Tibial nerve (tissue), 4 donors: ENCODE measurements at regions not wholly inside any gene's neighbourhood (a gene's known extent, or its start where the extent isn't known, plus 50 kb on each side); places are given as distances from the start of the nearest gene placed in this dataset.

Experiments
- DNase-seq, 2 donors: peaks; one replicate each; pipeline ENCODE4 v3.0.0-alpha.2; 2019; ENCODE audit warnings: low spot score in 2 of 2
- H3K27ac ChIP-seq, 4 donors: fragments of 200-600 bp; sonication (generic) in 3 of 4; one replicate each; pipeline ENCODE4 v1.5.1; 2017 to 2019; ENCODE audit warnings: mild to moderate bottlenecking in 1 of 4
- H3K27me3 ChIP-seq, 2 donors: fragments of 200-600 bp; sonication (generic) in 1 of 2; one replicate each; pipeline versions ENCODE4 v1.5.1 to v1.6.0; 2017 to 2019
- H3K36me3 ChIP-seq, 3 donors: fragments of 200-600 bp; sonication (generic); one replicate each; pipeline ENCODE4 v1.5.1; 2018 to 2019
- H3K4me1 ChIP-seq, 4 donors: fragments of 200-600 bp; sonication (generic) in 3 of 4; one replicate each; pipeline ENCODE4 v1.5.1; 2017 to 2019
- H3K4me3 ChIP-seq, 4 donors: fragments of 200-600 bp; sonication (generic) in 3 of 4; one replicate each; pipeline ENCODE4 v1.5.1; 2017 to 2019; ENCODE audit warnings: mild to moderate bottlenecking in 1 of 4, moderate library complexity in 1 of 4
- H3K9me3 ChIP-seq, 4 donors: fragments of 200-600 bp; sonication (generic) in 3 of 4; one replicate each; pipeline ENCODE4 v1.5.1; 2017 to 2019
- EP300 ChIP-seq, 2 donors: sonication (generic); formaldehyde crosslinking; IDR thresholded peaks; one replicate each; pipeline ENCODE4 v1.6.1; 2017; ENCODE audit warnings: antibody characterized with exemption in 2 of 2, mild to moderate bottlenecking in 1 of 2
- POLR2A ChIP-seq, 2 donors: fragments of 450-650 bp; IDR thresholded peaks; one replicate each; pipeline ENCODE4 v1.6.1; 2017; ENCODE audit warnings: antibody characterized with exemption in 2 of 2, mild to moderate bottlenecking in 2 of 2, moderate library complexity in 2 of 2
- WGBS, 2 donors: methylation state at CpG; one replicate each; pipeline ENCODE4 v1.1.5; 2018; 5-methylcytosine and 5-hydroxymethylcytosine counted together
- TF ChIP-seq, protein P1 (sequence below), 5 experiments: fragments of 200-600 bp in 3 of 5; fragments of 450-650 bp in 2 of 5; sonication (generic) in 3 of 5; IDR thresholded peaks; one replicate each; pipeline ENCODE4 v1.5.1; 2016 to 2019; ENCODE audit warnings: antibody characterized with exemption in 5 of 5, mild to moderate bottlenecking in 3 of 5, moderate library complexity in 2 of 5

DNA sequence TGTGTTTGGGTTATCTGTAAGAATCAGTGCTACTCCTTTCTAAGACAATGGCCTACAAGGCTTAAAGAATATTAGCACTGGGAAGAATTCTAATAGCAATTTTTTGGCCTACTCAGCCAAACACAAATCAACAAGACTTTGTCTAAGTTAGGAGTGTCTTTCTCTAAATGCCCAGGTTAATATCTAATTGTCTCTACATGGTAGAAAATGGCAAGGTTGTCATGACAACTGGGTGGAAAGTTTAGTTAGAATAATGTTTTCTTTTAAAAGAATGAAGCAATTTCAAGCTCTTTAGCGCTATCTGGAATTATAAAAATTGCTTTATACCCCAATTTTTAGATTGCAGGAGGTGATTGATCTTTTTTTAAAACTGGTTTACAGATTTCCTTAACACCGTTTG, 396.8 kb downstream of the TUSC7 start:
- WGBS, 2 donors, result 81 to 85% methylated on average over 2 of the region's 2 CpGs
- Histone ChIP-seq H3K4me3 (no peak overlapping the region), H3K4me1 (no peaks in the 10 kb centered on the region), H3K36me3 (no peaks in the 10 kb centered on the region), H3K27ac (no peak overlapping the region), H3K9me3 (peaks cover 0 to 8% (median 0%) of the 10 kb centered on the region in 4 donors), H3K27me3 (no peaks in the 10 kb centered on the region)
- TF ChIP-seq, protein P1, sequence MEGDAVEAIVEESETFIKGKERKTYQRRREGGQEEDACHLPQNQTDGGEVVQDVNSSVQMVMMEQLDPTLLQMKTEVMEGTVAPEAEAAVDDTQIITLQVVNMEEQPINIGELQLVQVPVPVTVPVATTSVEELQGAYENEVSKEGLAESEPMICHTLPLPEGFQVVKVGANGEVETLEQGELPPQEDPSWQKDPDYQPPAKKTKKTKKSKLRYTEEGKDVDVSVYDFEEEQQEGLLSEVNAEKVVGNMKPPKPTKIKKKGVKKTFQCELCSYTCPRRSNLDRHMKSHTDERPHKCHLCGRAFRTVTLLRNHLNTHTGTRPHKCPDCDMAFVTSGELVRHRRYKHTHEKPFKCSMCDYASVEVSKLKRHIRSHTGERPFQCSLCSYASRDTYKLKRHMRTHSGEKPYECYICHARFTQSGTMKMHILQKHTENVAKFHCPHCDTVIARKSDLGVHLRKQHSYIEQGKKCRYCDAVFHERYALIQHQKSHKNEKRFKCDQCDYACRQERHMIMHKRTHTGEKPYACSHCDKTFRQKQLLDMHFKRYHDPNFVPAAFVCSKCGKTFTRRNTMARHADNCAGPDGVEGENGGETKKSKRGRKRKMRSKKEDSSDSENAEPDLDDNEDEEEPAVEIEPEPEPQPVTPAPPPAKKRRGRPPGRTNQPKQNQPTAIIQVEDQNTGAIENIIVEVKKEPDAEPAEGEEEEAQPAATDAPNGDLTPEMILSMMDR (IDR thresholded peaks at IDR 0.05), result no peak
- TF ChIP-seq POLR2A (IDR thresholded peaks at IDR 0.05) (no peak), EP300 (IDR thresholded peaks at IDR 0.05) (no peak)
- DNase-seq, result no peak

DNA sequence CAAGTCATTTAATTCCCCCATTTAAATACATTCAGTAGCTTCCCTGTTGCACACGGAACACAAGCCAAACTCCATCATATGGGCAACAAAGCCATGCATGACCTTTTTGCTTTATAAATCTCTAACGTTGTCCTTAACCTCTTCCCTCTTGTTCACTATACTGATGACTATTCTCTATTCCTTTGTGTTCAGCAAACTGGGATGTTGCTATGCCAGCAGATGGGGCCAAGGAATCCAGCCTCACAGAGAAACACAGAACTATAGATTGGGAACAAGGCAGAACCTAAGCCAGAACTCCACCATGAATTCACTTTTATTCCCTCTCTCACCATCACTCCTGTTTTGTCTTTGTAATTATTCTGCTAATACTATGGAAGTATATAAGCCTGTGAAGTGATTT, 398.4 kb downstream of the TUSC7 start:
- no peak for DNase-seq
- H3K4me1 ChIP-seq, result no peaks in the 10 kb centered on the region
- H3K27ac ChIP-seq, result no peak overlapping the region
- TF ChIP-seq EP300 (IDR thresholded peaks at IDR 0.05) (no peak), POLR2A (IDR thresholded peaks at IDR 0.05) (no peak)
- TF ChIP-seq, protein P1 (IDR thresholded peaks at IDR 0.05), result no peak
- H3K36me3 ChIP-seq, result no peaks in the 10 kb centered on the region
- WGBS, 2 donors, result 61 to 70% methylated on average over 2 of the region's 2 CpGs
- no peak overlapping the region for H3K4me3 ChIP-seq
- H3K9me3 ChIP-seq, result peaks cover 0 to 8% (median 0%) of the 10 kb centered on the region in 4 donors
- H3K27me3 ChIP-seq, result no peaks in the 10 kb centered on the region

DNA sequence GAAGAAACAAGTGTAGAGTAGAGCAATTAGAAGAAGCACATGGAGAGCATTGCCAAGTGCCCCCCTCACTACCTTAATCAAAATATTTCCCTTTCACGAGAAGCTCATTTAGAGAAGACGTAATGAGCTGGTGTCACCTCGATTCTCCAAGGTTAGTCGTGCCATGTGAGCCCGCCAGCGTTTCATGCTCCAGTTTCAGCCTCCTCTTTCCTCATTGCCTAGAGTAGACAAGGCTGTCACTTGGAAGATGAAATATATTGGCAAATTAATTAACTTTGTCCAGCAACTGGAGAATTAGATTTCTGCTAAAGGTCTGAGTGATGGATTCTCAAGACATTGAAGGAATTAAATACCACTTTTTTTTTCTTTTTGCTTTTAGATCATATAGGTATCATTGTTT, 399.6 kb downstream of the TUSC7 start:
- H3K27me3 ChIP-seq, result no peaks in the 10 kb centered on the region
- H3K4me1 ChIP-seq, result no peaks in the 10 kb centered on the region
- no peak overlapping the region for H3K4me3 ChIP-seq
- no peaks in the 10 kb centered on the region for H3K36me3 ChIP-seq
- H3K9me3 ChIP-seq, result no peaks in the 10 kb centered on the region
- TF ChIP-seq, protein P1 (IDR thresholded peaks at IDR 0.05), result no peak
- TF ChIP-seq POLR2A (IDR thresholded peaks at IDR 0.05) (no peak), EP300 (IDR thresholded peaks at IDR 0.05) (no peak)
- WGBS, 2 donors, result 84 to 94% methylated on average over 6 of the region's 6 CpGs
- no peak for DNase-seq
- no peak overlapping the region for H3K27ac ChIP-seq

DNA sequence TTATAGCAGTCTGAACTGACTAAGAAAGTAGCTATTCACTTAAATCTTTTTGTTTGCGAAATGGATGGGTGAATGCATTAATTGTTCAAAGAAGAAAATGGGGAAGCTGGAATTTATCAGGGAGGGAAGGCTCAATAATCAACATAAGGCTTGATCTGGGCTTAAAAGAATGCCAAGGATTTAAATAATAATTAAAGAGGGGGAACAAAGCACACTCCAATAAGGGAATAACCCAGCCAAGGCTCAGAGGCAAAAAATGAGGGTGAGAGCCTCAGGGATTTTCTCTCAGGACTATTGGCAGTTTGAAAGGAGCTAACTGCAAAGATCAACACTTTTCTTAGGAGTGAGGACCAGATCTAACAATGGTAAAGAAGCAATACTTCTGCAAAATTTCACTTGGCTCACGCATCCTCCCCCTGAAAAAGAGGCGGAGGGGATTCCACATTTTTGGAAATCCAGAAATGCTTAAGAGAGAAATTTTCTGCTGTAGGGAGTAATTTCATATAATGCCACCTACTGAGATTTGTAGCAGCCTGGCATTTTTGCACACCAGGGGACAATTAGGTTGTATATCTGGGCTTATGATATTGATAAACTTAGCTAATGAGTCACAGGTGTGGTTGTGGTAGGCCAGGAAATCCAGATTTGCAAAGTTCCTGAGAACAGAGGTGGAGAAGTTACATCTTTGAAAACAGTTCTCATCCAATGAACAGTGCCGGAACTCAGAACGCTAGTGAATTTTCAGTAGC, 405.1 kb downstream of the TUSC7 start:
- no peaks in the 10 kb centered on the region for H3K27me3 ChIP-seq
- H3K4me1 ChIP-seq, result no peaks in the 10 kb centered on the region
- H3K27ac ChIP-seq, result no peak overlapping the region
- no peak for DNase-seq
- WGBS, 2 donors, result 35 to 43% methylated on average over 5 of the region's 5 CpGs
- TF ChIP-seq EP300 (IDR thresholded peaks at IDR 0.05) (no peak), POLR2A (IDR thresholded peaks at IDR 0.05) (no peak)
- no peaks in the 10 kb centered on the region for H3K36me3 ChIP-seq
- no peak overlapping the region for H3K4me3 ChIP-seq
- no peaks in the 10 kb centered on the region for H3K9me3 ChIP-seq

DNA sequence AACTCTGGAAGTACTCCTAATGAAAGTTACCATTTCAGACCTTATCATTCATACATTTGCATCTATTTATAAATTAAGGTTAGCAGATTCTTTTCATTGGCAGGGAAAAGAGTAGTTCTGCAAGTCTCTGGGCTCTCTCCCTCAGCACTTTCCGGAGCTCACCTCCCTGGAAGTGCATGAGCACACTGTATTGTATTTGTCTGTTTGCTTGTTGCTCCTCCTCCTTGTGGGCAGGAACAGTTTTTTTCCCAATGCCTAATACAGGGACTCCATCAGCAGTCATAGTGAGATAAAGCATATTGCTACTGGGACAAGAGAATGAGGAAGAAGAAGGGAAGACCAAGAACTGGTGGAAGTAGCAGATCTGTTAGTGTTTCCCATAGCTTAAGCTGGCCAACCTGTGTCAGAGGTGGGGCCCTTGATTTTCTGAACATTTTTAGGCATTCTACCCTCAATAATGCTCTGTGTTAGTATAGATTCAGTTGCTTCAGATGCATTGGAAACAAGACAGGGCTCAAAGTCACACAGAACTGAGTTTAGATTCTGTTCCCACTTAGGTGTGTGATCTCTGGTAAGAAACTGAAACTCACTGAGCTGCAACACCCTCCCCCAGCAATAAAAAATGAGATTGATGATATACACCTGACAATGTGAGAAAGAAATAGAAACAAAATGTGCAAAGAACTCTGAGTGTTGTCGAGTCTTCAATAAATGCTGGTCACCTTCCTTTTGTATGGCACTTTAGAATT, 407.8 kb downstream of the TUSC7 start:
- Histone ChIP-seq H3K4me3 (no peak overlapping the region), H3K27me3 (no peaks in the 10 kb centered on the region), H3K36me3 (no peaks in the 10 kb centered on the region), H3K9me3 (no peaks in the 10 kb centered on the region), H3K4me1 (no peaks in the 10 kb centered on the region), H3K27ac (no peak overlapping the region)
- TF ChIP-seq, protein P1 (IDR thresholded peaks at IDR 0.05), result no peak
- TF ChIP-seq EP300 (IDR thresholded peaks at IDR 0.05), result no peak
- no peak for TF ChIP-seq POLR2A (IDR thresholded peaks at IDR 0.05)
- DNase-seq, result no peak
- WGBS, 2 donors, result 85 to 86% methylated on average over 2 of the region's 2 CpGs
